Epithelial cell of esophagus (primary cell): ENCODE measurements at regions not wholly inside any gene's neighbourhood (a gene's known extent, or its start where the extent isn't known, plus 50 kb on each side); places are given as distances from the start of the nearest gene placed in this dataset.

ENCODE experiments used
- DNase-seq: peaks from one replicate; pipeline ENCODE4 v3.0.0; 2010; ENCODE audit warnings: low read depth
- H3K4me3 ChIP-seq: 2 replicates; pipeline ENCODE4 v1.5.1; 2011; ENCODE audit warnings: mild to moderate bottlenecking, low read length, control low read depth
- CTCF ChIP-seq: IDR thresholded peaks from 2 replicates; pipeline ENCODE4 v1.5.1; 2011; ENCODE audit warnings: low read depth, mild to moderate bottlenecking, low read length, control low read depth, inconsistent platforms; ENCODE audit not compliant: insufficient read depth; ENCODE audit errors: missing control alignments

GRCh38 chr18:78510636-78511035 is 469.0 kb upstream of the SALL3 start:
- TF ChIP-seq CTCF: no peak
- H3K4me3 ChIP-seq: no peak overlapping the region
- DNase-seq: no peak

- no peak overlapping the region for H3K4me3 ChIP-seq
- no peak for TF ChIP-seq CTCF
- no peak for DNase-seq
Measured at GRCh38 chr18:78511666-78512601, 467.7 kb upstream of the SALL3 start.

GRCh38 chr18:78514910-78515670 is 464.5 kb upstream of the SALL3 start:
- TF ChIP-seq CTCF: no peak
- DNase-seq: no peak
- no peak overlapping the region for H3K4me3 ChIP-seq

- H3K4me3 ChIP-seq: no peak overlapping the region
- DNase-seq: no peak
- no peak for TF ChIP-seq CTCF
Measured at GRCh38 chr18:78517328-78517727, 462.3 kb upstream of the SALL3 start.

GRCh38 chr18:78517973-78518372 is 461.6 kb upstream of the SALL3 start:
- no peak overlapping the region for H3K4me3 ChIP-seq
- no peak for DNase-seq
- TF ChIP-seq CTCF: no peak

GRCh38 chr18:78518805-78519204 is 460.8 kb upstream of the SALL3 start:
- TF ChIP-seq CTCF: no peak
- H3K4me3 ChIP-seq: no peak overlapping the region
- DNase-seq: no peak
